Mammary epithelial cell (primary cell): ENCODE measurements at regions not wholly inside any gene's neighbourhood (a gene's known extent, or its start where the extent isn't known, plus 50 kb on each side); places are given as distances from the start of the nearest gene placed in this dataset.

ENCODE experiments used
- CTCF ChIP-seq, 2 donors: IDR thresholded peaks in 1 of 2; conservative IDR thresholded peaks in 1 of 2; 2 replicates each; pipeline ENCODE4 v1.5.1; 2011 to 2012; ENCODE audit warnings: inconsistent platforms in 2 of 2, low read length in 2 of 2, mild to moderate bottlenecking in 2 of 2, control low read depth in 1 of 2, low read depth in 1 of 2; ENCODE audit not compliant: insufficient read depth in 1 of 2; ENCODE audit errors: extremely low read depth in 1 of 2
- EZH2 ChIP-seq: IDR thresholded peaks from 2 replicates; pipeline ENCODE4 v1.6.1; 2012; ENCODE audit warnings: low read length, inconsistent platforms, borderline replicate concordance

- TF ChIP-seq CTCF (conservative IDR thresholded peaks at IDR 0.05 in 1 of 2, IDR thresholded peaks at IDR 0.05 in 1 of 2; ENCODE audit: extremely low read depth in 1 of 2, insufficient read depth in 1 of 2, low read depth in 1 of 2, low read length in 2 of 2) (no peak), EZH2 (no peak)
Observed at GRCh38 chr3:67248726-67249125, 250.6 kb downstream of the KBTBD8 start.
